Fibroblast of skin of scalp (primary cell): ENCODE measurements at regions not wholly inside any gene's neighbourhood (a gene's known extent, or its start where the extent isn't known, plus 50 kb on each side); places are given as distances from the start of the nearest gene placed in this dataset.
A peak's percentile ranks its signal among the peaks of the same experiment; 100 is the strongest.

Experiments
- DNase-seq: peaks from one replicate; pipeline ENCODE4 v3.0.0-alpha.2; 2013

DNA sequence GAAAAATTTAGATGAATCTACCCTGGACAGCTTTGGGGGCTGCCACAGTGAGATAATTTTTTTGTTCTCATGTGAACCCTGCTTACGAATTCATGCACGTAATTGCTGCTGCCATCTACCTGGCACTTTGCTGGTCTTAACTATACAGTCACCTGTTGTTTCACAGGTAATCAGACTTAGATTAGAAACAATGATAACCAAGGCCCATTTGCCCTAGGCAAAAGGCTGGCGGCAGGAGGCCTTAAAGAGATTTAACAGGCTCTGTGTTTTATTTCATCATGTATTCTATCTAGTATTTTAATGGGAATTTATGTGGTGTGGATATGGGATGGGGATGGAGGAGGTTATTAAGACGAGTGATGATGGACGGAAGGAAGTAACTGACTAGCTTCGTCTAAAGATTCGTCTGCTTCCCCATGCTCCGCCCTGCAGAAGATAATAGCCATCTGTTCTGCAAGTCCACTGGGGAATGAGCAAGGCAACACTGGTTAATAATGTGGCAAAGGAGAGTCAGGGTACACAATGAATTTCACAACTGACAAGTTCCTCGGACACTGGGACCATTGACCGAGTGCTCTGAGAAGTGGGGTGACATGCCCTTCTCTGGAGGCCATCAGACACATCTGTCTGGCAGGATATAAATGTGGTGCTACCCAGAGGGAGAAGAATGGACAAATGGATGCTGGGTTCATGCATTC lies 291.8 kb upstream of the TNP1 start:
- no peak for DNase-seq

DNA sequence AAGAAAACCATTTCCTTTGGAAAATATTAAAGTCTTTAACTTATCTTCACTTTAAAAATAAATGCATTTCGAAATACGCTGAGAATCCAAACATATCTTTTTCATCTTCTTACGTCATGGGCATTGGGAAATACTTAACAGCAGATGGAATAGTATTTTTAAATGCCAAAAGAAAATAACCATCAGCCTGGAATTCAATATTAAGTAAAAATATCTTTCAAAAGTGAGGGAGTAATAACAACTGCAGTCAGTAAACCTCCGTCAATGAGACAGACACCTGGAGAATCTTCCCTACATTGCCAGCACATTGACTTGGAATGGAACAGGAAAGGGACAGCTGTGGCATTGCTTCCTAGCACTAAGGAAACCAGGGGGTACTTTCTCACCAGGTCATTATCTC lies 290.4 kb upstream of the TNP1 start:
- DNase-seq: no peak

DNA sequence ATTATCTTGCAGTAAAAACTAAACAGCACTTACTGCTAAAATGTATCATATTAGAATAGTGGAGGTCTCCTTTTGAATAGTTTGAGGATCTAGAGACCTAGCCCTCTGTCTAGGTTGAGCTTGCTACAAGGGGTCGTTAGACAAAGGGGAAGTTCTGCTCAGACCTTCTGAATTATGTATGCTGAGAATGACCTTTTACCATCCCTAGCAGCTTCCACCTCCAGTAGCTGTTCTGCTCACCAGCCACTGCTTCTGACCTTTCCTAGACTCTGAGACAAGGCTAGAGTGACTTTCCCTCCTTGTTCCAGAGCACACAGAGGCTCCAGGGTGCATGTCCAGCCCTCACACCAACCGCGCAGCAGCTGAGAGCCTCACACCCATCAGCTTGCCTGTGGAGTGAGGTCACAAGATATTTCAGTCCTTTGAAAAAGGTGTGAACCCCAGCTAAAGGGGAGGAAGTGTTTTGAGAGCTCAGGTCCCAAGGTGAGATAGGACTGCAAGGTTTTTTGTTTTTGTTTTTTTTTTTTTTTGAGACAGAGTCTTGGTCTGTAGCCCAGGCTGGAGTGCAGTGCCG lies 289.3 kb upstream of the TNP1 start:
- no peak for DNase-seq

DNA sequence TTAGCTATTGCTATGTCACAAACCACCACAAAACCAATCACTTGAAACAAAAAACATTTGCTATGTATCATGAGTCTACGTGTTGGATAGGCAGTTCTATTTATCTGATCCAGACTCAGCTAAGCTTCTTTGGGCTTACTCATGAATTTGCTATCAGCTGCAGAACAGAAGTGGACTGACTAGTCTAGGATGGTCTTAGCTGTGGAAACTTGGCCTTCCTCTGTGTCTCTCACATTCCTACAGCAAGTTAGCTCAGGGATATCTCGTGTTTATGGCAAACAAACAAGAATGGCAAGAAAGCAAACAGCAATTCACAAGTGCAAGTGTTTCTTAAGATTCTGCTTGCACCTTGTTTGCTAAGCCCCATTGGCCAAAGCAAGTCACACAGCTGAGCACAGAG lies 288.0 kb upstream of the TNP1 start:
- DNase-seq: no peak

DNA sequence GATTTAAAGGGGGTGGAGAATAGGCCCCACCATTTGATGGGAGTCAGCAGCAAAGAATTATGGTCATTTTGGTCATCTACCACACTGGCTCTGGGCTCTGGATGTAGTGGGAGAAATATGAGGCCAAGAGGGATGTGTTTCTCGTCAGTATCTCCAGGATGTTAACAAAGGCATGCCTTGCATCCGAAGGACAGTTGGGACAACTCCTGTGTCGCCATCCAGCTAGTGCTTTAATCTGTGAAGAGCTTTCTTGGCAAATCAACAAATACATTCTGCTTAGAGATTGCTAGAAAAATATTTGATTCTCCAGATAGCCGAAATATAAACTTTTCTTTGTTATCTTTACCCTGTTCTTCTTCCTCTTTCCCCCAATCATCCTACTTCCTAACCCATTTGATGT lies 287.1 kb upstream of the TNP1 start:
- DNase-seq: no peak

DNA sequence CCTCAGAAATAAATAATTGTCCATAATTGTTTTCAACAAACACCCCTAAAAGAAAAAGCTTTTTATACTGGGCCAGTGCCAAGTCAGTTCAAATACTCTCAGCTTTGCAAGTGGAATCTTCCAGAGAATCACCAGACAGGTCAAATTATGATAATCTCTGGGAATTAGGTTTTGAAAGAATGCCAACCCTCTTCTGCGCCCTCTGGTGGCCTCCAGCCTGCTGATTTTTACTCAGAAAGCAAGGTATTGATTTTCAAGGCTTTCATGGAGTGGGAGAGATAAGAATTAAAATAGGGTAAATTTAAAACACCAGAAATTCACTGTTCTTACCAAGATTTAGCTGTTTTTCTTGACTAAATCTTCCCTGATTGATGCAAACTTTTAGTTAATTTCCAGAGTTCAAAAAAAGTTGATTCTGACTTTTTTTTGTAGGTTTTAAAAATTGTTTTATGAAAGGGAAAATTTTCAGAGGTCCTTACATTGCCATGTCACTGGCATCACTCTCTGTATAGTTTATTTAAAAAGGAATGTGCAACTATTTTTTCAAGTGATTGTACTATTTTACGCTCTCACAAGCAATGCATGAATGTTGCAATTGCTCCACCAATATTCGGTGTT lies 282.9 kb upstream of the TNP1 start:
- DNase-seq: peak; percentile 18

DNA sequence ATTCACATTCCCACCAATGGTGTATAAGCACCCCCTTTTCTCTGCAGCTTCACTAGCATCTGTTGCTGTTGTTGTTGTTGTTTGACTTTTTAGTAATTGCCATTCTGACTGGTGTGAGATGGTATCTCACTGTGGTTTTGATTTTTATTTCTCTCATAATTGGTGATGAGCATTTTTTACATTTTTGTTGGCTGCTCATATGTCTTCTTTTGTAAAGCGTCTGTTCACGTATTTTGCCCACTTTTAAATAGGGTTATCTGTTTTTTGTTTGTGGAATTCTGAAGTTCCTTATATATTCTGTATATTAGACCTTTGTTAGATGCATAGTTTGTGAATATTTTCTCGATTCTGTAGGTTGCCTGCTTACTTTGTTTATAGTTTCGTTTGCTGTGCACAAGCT lies 278.4 kb upstream of the TNP1 start:
- DNase-seq: no peak

DNA sequence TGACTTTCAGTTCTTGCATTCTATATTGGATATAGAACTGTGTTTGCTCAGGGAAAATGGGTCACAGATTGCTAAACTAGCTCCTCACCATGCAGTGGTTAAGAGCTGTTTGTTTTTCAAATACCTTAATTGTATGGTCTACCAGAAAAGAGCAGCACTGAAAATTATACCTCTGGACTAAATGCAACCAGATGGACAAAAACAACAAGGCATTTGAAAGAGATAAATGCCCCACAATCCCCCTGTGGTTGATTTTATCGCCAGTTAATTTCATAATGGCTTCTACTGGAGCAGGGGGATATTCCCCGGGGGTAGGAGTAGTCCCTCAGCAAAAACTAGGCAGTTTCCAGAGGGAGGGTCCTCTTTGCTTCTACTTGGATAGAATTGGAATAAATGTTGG lies 267.9 kb upstream of the TNP1 start:
- peak; percentile 72 for DNase-seq

DNA sequence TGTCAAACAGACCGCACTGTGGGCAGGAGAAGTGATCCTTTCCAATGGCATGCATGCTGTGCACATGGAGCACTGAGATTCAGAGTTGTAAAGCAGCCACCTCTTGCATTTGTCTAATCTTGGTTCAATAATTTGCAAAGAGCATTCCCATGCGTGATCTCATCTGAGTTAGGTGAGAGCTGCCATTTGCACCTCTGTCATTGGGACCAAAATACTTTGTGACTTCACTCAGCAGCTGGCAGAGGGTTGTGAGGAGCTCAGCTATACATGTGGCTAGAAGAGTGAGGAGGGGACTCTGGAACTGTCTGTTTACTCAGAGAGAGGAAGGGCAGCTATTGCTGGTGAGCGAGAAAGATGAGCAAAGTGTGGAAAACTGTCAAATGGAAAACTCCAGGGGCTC lies 265.1 kb upstream of the TNP1 start:
- no peak for DNase-seq

DNA sequence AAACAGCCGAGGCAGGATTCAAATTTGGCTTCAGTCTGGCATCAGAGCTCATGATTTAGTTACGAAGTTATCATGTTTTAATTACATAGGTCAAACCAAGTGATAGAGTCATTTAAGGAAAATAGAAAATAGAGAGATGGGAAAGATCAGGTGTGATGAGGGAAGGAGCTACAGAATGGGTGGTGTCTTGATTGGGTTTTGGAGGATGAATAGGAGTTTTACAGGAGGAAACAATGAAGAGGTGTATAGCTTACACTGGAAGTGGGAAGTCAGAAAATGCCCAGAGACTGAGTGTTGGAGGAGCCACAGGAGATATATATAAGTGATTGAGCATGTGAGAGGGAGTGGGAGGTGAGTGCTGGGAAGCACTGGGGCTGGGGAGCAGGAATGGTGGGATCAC lies 264.2 kb upstream of the TNP1 start:
- no peak for DNase-seq

DNA sequence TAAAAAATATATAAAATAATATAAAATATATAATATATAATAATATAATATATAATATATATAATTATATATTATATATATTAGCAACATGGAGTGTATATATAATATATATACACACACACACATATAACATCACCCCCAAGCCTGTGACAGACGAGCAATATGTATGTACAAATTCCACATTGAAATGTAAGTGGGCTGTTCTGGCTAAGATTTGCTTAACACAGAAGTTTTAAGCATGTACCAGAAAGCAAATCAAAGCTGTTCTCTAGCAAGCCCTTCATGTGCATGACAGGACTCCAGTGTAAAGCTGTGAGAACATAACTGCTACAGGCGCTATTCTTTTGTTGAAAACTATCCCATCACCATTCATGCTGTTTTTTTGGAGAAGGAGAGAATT lies 261.7 kb upstream of the TNP1 start:
- DNase-seq: no peak

DNA sequence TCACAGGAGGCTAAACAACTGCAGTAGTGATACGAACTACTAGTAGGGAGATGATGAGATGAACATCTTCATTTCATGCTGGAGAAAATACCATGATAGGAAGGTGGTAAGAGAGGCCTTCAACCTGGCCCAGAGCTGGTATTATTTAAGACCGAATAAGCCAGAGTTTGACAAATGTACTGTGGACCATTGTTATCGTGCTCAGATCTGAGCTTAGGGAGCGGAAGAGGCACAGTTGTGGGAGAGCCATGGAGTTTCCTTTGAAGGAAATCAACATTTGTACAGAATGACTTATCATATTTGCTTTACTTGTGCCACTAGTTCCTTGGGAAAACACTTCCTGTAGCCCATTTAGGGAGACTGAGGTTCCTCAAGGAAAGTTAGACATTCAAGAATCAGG lies 260.6 kb upstream of the TNP1 start:
- DNase-seq: no peak

DNA sequence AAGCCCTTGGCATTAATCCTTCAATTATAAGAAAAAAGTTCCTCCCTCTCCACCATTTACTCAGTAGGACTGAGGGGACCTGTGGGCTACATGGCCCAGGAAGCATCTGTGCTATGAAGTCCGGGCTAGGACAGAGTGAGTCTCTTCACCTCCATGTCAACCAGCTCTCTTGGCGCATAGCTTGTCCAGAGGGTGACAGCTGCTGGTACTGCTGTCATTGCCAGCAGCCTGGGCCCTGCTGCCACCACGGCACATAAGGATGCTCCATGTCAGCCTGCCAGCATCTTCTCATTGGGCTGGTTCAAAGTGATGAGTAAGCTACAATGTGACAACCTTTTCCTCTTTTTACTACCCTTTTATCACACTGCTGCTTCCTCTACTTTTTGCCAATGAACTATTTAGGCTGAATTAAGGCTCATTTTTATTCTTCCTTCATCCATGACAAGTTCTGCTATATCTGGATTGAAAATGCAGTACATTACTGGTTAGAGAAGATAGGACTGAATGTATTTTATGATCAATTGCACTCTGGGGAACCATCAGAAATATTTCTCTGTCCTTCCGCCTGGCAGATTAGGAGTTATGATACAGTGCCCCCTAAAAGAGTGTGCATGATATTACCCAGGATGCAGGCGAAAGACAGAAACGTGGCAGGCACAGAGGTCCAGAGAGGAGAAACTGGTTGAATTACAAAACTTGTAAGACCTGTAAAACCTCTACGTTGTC lies 258.9 kb upstream of the TNP1 start:
- DNase-seq: no peak

DNA sequence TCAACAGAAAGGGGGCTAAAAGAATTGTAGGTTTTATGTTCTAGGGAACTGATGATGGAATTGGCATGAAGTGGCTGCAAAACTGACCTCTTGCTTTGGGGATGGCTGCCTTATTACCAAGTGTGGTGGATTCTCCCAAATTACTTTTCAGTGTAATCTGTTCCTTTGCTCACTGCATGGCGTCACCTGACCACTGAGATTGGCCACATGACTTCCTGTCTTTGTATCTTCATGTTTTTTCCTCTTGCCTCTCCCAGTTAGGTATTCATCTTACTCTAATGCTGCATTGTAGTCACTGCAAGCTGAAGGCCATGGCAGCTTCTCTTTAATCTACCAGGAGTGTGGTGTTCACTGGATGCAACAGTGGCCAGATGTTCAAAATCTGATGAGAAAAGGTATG lies 257.7 kb upstream of the TNP1 start:
- no peak for DNase-seq

DNA sequence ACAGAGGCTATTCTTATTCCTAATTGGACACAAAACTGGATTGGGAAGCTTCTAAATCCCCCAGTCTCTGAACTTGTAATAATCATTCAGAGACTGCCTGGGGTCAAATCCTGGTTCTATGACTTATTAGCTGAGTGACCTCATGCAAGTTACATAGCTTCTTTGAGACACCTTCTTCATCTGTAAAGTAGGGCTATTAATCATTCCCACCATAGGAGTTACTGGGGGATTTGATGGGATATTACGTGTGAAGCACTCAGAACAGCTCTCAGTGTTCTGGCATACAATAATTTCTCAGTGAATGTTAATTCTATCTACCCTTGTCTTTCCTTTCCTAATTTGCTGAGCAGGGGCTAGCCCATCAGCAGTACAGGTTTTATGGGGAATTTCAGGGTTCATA lies 256.7 kb upstream of the TNP1 start:
- DNase-seq: no peak

DNA sequence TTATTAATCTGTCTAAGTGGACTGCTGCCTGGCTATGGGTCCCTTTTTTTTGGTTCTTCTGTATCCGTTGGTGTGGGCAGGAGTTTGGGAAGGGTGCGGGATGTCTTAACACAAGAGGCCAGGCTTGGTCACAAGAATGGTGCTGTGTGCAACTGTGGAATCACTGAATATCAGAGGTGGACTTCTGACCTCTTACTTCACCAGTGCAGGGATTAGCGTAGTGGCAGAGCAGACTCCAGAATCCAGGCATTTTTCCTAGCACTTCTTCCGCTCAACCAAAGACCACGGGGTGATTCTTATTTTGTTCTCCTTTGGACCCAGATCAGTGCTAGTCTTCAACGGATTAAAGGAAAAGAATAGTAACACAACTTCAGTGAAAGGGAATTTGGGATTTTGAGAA lies 254.3 kb upstream of the TNP1 start:
- DNase-seq: no peak

DNA sequence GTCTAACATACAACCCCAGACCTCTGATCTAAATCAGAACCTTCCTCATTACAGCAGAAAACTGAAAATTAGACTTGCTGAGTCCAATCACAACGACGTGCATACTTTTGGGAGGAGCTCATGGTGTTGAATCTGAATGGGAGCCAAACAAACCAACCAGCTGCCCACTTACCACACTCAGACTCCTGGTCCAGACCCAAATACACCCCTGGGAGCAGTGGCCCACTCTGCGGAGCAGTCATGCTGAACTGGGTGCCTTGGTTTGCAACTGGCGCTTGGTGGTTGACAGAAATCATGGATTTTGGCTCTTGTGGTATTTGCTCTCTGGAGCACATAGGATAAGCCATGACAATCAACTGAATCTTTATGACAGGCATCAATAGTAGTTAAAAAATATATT lies 253.6 kb upstream of the TNP1 start:
- no peak for DNase-seq

DNA sequence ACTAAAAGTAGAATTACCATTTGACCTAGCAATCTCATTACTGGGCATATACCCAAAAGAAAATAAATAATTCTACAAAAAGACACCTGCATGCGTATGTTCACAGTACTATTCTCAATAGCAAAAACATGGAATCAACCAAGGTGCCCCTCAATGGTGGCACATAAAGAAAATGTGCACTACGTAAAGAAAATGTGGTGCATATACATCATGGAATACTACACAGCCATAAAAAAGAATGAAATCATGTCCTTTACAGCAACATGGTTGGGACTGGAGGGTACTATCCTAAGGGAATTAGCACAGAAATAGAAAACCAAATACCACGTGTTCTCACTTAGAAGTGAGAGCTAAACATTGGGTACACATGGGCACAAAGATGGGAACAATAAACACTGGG lies 250.7 kb upstream of the TNP1 start:
- no peak for DNase-seq

DNA sequence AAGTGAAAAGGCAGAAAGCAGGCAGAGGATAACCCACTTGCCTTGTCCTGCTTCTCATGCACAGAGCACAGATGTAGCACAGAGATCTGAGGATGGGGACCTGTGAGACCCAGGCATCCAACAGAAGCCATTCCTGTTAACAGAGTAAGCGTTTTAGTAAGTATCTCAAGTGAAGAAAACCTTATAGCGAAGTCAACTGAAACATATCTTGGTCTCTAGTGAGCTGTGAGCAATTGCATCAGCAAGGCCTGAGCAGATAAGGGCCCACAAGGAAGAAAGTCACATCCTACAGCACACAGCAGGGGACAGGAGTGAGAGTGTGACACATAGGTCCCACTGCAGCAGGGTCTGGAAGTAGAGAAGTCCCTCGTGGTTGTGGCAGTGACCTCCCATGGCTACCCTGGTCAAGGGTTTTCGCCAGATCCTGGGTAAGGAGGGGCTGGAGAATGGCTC lies 248.7 kb upstream of the TNP1 start:
- DNase-seq: no peak

DNA sequence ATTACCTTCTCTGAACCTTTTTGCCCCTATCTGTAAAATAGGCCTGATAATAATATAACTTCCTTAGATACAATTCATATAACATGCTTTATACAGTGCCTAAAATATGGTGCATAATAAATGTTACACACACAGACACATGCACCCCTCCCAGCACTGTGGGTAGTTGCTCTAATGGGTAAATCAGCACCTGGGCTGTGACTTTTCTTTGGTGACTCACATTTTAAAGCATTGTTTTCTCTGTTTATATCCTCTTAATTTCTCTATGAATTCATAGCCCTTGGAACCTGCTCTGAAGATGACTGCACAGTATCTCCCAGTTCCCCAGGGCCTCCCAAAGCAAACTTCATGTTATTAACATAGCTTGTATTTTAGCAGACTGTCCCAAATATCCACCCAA lies 248.2 kb upstream of the TNP1 start:
- no peak for DNase-seq

DNA sequence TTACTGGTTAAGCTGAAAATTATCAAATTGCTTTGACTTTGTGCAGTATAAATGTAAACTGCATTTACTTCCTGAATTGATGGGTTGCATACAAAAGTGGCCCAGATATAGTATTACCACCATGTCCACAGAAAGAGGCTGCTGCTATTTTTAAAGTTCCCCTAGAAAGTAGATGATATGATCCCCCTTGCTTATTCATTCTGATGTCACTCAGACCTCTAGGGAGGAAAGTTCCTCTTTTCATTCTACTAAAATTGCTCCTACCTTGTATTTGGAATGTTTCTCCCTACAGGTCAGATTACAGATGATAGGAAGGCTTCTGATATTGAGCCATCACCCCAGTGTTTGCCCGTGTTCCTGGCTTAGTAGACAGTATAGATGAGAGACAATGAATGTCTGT lies 247.6 kb upstream of the TNP1 start:
- no peak for DNase-seq

DNA sequence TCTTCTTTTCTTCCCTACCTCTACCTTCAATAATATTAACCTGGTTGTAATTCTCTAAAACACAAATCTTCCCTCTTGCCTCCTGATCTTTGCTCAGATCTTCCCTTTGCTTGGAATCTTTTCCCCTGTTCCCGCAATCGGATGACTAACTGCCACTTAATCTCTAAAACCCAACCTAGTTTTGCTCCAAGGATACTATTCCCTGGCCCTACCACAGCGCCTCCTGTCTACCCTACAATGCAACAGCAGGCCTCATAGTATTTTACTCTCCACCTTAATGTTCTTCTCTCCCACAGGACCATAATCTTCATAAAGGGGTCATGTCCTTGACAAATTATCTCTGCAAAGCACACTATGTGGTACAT lies 246.8 kb upstream of the TNP1 start:
- peak; percentile 89 for DNase-seq

DNA sequence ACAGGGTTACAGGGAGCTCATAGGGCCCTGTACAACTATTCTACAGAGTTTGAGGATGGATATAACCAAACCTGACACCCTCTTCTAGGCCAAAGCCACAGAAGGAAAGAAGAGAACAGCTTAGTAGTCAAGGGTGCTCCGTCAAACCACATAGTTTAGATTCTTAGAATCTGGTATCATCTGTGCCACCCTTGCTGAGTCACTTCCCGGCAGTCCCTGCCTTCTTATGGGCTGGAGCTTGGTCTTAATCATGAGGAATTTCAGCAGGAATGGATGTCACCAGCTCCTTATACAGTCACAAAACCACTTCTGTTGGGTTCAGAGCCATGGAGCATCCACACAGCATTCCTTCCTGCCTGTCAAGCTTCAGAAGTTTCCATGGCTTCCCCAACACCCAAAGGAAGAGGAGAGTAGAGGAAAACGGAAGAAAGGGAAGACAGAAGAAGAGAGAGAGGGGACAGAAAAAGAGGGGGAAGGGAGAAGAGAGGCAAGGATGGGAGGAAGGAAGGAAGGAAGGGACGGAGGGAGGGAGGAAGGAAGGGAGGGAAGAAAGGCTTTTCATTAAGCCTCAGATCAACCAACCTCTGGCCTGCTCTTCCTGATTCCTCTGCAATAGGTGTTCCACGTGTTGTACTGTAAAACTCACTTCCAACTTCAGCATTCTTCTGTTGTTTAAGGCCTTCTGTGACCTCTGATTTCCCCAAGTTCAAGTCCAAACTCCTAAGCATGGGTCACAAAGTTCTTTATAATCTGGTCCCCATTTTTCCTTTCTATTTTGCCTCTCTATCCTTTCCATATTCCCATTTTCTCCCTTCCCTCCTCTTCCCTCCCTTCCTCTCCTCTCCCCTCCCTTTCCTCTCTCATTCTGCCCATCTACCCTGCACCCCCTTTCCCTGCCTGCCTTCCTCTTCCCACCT lies 246.1 kb upstream of the TNP1 start:
- DNase-seq: peak; percentile 100
